GM21390 (cell line): ENCODE measurements at regions not wholly inside any gene's neighbourhood (a gene's known extent, or its start where the extent isn't known, plus 50 kb on each side); places are given as distances from the start of the nearest gene placed in this dataset.
A peak's percentile ranks its signal among the peaks of the same experiment; 100 is the strongest.

Experiments used
- ATAC-seq: cut with Tn5 transposase; IDR thresholded peaks from one replicate; pipeline ENCODE4 v1.9.1; 2021; ENCODE audit not compliant: unreplicated experiment

GRCh38 chr14:62081012-62081612 is 318.9 kb downstream of the SNAPC1 start:
- ATAC-seq = peak; percentile 89

- no peak for ATAC-seq
Measured at GRCh38 chr14:62081951-62082350, 319.7 kb downstream of the SNAPC1 start.

- no peak for ATAC-seq
Measured at GRCh38 chr14:62082779-62083178, 320.6 kb downstream of the SNAPC1 start.

- no peak for ATAC-seq
Measured at GRCh38 chr14:62084020-62084419, 321.8 kb downstream of the SNAPC1 start.

- ATAC-seq = no peak
Measured at GRCh38 chr14:62087191-62087590, 325.0 kb downstream of the SNAPC1 start.

- no peak for ATAC-seq
Measured at GRCh38 chr14:62093736-62094135, 331.5 kb downstream of the SNAPC1 start.

GRCh38 chr14:62097072-62097471 is 334.9 kb downstream of the SNAPC1 start:
- no peak for ATAC-seq

- no peak for ATAC-seq
Measured at GRCh38 chr14:62097824-62098223, 335.6 kb downstream of the SNAPC1 start.

GRCh38 chr14:62098357-62098756 is 336.1 kb downstream of the SNAPC1 start:
- ATAC-seq = no peak

GRCh38 chr14:62099091-62099490 is 336.9 kb downstream of the SNAPC1 start:
- ATAC-seq = no peak

GRCh38 chr14:62101189-62101588 is 339.0 kb downstream of the SNAPC1 start:
- no peak for ATAC-seq

- no peak for ATAC-seq
Measured at GRCh38 chr14:62101673-62102348, 339.6 kb downstream of the SNAPC1 start.

- ATAC-seq = no peak
Measured at GRCh38 chr14:62102349-62102725, 340.1 kb downstream of the SNAPC1 start.

- ATAC-seq = no peak
Measured at GRCh38 chr14:62103464-62103863, 341.2 kb downstream of the SNAPC1 start.

- ATAC-seq = no peak
Measured at GRCh38 chr14:62110941-62111340, 348.7 kb downstream of the SNAPC1 start.

GRCh38 chr14:62117010-62117750 is 355.0 kb downstream of the SNAPC1 start:
- ATAC-seq = peak; percentile 97

GRCh38 chr14:62117751-62118105 is 355.5 kb downstream of the SNAPC1 start:
- ATAC-seq = no peak

- ATAC-seq = no peak
Measured at GRCh38 chr14:62118461-62118860, 356.2 kb downstream of the SNAPC1 start.

GRCh38 chr14:62118871-62119270 is 356.7 kb downstream of the SNAPC1 start:
- ATAC-seq = no peak

GRCh38 chr14:62123961-62124360 is 361.7 kb downstream of the SNAPC1 start:
- peak; percentile 65 for ATAC-seq

GRCh38 chr14:62125793-62126192 is 363.6 kb downstream of the SNAPC1 start:
- no peak for ATAC-seq

- peak; percentile 62 for ATAC-seq
Measured at GRCh38 chr14:62126879-62127478, 364.8 kb downstream of the SNAPC1 start.
